NOMO-1 (cell line): ENCODE measurements at regions not wholly inside any gene's neighbourhood (a gene's known extent, or its start where the extent isn't known, plus 50 kb on each side); places are given as distances from the start of the nearest gene placed in this dataset.

Source experiments
- DNase-seq, 2 experiments: peaks; one replicate each; lab custom pipeline; 2025; ENCODE audit not compliant: unreplicated experiment in 2 of 2; lab: John Stamatoyannopoulos, UW

DNA sequence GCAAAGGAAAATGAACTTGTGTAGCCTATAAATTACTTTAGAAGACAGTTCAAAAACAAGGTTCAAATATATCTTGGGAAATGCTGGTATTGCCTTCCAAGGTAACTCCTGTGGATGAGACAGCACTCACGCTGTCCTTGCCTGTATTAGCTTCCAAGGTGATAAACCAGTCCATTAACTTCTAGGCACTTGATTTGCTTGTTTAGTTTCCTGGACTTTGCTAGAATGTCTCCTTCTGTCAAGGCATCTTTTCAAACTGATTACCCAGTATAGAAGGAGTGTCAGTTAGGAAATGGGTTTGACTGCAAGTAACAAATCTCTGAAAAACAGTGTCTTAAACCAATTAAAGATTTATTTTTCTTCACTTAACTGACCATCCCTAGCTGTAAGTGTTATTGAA, 103.4 kb upstream of the SLC22A23 start:
- no peak for DNase-seq

GRCh38 chr6:3559561-3559960, 102.7 kb upstream of the SLC22A23 start:
- DNase-seq, result no peak

DNA sequence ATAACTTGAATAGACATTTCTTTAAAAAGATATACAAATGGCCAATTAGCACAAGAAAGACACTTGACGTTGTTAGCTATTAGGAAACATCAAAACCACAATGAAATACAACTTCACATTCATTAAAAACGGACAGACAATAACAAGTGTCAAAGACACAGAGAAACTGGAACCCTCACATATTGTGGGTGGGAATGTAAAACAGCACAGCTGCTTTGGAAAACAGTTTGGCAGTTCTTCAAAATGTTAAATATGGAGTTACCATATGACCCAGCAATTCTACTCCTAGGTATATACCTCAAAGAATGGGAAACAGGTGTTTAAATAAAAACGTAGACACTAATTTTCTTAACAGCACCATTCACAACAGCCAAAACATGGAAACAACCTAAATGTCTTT, 100.5 kb upstream of the SLC22A23 start:
- no peak for DNase-seq

DNA sequence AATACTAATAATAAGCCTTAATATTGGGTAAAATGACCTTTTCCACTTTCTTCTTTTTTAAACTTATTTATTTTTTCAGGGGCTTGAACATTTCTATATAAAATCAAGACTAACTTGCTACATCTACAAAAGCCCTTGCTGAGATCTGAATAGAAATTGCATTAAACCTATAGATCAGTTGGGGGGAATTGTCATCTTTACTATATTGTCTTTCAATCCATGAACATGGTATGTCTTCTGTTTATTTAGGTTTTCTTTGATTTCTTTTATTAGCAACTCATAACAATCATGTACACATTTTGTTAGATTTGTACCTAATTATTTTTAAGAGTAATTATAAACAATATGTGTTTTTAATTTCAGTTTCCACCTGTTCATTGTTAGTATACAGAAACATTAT, 96.4 kb upstream of the SLC22A23 start:
- no peak for DNase-seq

GRCh38 chr6:3551716-3552511, 95.1 kb upstream of the SLC22A23 start:
- DNase-seq, result no peak

DNA sequence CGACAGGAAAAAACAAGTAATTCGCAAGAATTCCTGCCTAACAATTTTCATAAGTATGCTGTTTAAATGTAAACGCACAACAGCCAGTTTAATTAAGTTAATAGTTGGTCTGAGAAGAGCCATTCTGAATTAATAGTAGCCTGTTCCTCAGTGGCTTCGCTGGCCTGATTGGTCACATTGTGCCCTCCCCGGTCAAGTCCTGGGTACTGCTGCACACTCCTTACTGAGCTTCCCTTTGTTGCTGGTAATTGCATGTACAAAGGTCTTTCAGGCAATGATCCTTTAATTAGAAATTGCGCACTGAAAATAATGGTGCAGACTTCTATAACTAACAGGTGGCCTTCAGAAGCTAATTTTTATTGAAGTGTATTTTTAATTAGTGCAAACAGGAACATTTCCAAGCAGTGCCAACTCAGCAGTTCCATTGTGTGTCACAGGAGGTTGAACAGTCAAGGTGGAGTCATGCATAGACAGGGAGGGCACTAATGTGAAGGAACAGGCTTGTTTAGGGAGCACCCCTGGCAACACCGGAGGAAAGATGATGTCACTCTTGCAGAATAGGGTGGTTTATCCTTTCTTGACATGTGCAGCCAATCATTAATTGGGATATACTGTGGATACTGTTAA, 92.6 kb upstream of the SLC22A23 start:
- no peak for DNase-seq

DNA sequence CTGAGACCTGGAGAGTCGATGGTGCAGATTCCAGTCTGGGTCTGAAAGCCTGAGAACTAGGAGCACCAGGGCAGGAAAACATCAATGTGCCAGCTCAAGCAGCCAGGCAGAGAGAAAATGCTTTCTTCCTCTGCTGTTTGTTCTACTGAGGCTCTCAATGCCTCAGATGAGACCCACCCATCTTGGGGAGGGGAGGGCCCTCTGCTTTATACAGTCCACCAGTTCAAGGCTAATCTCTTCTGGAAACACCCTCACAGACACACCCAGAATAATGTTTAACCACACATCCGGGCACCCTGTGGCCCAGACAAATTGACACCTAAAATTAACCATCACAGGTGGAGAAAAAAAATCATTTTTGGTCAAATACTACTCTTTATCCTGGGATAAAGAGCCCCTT, 89.3 kb upstream of the SLC22A23 start:
- no peak for DNase-seq

- no peak for DNase-seq
These were observed 88.3 kb upstream of the SLC22A23 start for GRCh38 chr6:3545156-3545555.

DNA sequence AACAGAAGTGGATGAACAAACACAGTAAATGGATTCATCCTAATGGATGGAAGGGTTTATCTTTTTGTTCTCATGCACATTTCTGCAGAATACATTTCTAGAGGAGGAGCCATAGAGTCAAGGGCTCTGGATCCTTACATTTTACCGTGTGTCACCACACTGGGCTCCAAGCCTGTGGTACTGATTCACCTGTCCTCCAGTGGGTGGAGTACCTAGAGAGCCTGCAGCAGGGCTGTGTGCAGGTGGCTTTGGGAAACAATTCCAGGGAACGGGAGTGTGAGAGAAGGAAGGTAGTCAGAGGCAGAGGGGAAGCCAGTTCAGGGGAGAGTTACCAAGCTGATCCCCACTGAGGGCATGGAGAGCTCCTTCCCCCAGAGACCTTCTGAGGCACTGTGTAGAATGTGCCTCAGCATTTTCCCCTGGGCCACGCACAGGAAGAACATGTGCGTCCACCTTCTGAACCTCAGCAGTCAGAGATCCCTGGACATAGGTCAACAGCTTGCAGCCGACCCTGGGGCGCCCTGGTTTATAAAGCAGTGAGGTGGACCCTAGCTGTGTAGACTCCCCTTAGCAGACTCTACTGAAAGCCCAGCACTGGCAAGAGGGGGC, 85.3 kb upstream of the SLC22A23 start:
- DNase-seq, result no peak

DNA sequence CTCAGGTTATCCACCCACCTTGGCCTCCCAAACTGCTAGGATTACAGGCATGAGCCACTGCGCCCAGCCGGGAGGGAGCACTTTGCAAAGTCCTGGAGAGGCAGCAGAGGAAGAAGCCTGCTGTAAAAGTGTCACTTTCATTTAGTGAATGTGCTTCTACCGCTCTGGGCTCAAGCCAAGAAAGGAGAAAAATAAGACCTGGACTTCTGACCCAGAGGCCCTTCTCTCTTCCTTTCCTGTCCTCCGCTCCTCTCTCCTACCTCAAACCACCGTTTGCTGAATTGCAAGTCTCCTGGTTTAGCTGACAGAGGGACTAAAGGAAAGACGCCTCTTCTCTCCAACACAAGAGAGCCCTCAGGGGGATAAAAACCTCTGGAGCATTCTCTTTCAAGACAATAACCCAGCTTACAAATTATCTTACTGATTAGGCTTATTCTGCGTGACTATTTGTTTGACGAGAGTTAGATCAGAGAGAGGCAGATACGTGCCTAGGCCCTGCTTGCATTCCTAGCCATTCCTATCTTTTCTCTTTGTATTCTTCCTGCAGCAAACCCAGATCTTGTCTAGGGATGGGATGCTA, 84.2 kb upstream of the SLC22A23 start:
- no peak for DNase-seq

GRCh38 chr6:3540253-3540820, 83.5 kb upstream of the SLC22A23 start:
- no peak for DNase-seq

- DNase-seq, result no peak
These were observed 81.7 kb upstream of the SLC22A23 start for GRCh38 chr6:3538536-3538935.

- DNase-seq, result no peak
These were observed 80.1 kb upstream of the SLC22A23 start for GRCh38 chr6:3536901-3537300.

GRCh38 chr6:3535776-3536435, 79.1 kb upstream of the SLC22A23 start:
- DNase-seq, result no peak

DNA sequence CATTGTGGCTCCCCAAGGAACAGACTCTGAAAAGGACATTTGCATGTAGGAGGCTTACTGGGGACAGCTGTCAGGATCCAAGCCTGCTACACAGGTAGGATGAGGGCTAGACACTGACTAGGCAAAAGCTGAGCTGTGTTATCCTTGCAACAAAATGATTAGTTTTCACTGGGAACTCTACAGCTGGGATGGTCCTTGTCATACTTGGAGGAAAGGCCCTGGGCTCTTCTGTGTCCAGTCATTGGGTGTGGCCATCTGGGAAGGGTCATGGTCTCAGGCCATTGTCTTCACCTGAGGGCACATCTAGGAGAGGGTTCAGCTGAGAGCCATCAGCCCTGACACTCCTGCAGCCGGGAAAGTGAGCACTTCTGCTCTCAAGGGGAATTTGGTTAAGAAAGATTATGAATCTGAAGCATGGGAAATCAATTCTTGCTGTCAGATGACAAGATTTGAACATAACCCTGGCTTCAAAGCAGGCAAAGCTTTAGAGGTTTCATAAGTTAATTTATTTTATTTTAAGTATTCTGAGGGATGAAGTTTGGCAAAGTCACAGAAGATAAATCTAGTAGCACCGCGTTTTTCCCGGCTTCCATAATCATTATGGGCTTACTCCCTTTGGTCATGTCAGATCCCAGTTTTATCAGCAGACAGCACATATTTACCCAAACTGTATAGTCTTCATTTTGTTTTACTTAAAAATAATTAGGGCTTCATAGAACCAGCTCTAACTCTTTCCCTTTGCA, 78.4 kb upstream of the SLC22A23 start:
- DNase-seq, result no peak

DNA sequence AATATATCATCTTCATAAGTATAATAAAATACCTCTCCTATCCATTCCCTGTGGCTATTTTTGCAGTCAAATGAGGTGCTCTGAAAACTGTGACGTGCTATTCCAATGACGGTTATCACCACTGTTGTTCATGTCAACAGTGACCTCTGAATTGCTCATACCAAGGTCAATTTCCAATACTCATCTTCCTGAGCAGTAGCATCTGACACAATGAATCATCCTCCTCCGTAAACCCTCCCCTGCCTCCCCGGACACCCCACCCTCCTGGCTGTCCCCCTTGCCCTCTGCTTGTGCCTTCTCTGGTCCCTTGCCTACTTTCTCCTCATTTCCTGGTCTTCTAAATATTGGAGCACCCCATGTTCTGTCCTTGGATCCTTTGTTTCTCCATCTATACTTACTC, 77.7 kb upstream of the SLC22A23 start:
- DNase-seq, result no peak

DNA sequence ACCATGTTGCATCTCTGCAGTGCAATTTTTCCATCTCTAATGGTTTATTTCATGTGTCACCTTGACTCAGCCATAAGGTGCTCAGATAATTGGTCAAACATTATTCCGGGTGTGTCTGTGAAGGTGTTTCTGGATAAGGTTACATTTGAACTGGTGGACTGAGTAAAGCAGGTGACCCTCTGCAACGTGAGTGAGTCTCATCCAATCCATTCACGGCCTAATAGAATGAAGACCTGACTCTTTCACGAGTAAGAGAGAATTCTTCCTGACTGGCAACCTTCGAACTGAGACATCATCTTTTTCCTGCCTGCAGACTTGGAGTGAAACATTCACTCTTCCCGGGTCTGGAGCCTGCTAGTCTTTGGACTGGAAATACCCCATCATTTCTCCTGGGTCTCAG, 77.1 kb upstream of the SLC22A23 start:
- DNase-seq, result no peak

GRCh38 chr6:3532296-3532916, 75.6 kb upstream of the SLC22A23 start:
- no peak for DNase-seq

DNA sequence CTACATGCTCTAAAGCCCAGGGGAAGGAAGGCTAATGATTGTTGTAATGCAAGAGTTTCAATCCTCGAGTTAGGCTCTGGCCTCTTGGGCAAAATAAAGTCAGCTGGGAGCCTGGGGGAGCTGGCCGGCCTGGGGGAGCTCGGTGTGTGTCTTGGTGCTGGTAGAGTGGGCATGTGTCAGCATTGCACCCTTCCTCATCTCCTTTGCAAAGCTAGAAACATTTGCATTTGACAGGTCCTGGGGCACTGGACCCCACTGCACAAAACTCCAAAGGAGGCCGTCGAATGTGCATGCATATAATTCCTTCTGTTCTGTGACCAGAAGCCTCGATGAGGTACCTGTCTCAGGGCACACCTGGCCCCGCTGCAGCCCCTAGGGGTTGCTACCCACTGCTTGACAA, 74.6 kb upstream of the SLC22A23 start:
- no peak for DNase-seq

DNA sequence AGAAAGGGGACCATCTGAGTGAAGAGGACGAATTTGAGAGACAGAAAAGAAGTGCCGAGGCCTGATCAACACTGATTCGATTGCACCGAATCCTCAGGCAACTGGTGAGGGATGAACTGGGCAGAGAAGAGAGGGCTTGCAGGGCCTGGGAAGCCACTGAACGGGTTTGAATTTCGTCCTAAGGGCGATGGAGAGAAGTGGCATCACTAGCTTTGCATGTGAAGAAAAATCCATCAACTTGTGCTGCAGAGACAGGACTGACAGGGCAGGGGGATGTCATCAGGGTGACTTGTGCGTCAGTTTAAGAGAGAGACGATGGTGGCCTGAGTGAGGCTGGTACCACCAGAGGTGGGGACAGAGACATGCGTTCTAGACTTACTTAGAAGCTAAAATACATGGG, 73.7 kb upstream of the SLC22A23 start:
- DNase-seq, result no peak
